Vagina (tissue), 2 donors: ENCODE measurements at regions not wholly inside any gene's neighbourhood (a gene's known extent, or its start where the extent isn't known, plus 50 kb on each side); places are given as distances from the start of the nearest gene placed in this dataset.

ENCODE experiments used
- CTCF ChIP-seq, 3 experiments: fragments of 450-650 bp in 2 of 3; fragments of 200-600 bp in 1 of 3; sonication (generic) in 1 of 3; IDR thresholded peaks; one replicate each; pipeline ENCODE4 v1.5.1; 2017 to 2019; ENCODE audit warnings: antibody characterized with exemption in 3 of 3, mild to moderate bottlenecking in 2 of 3, moderate library complexity in 2 of 3
- POLR2AphosphoS5 ChIP-seq, 2 donors: sonication (generic); formaldehyde crosslinking; IDR thresholded peaks; one replicate each; pipeline ENCODE4 v1.9.0; 2017; ENCODE audit warnings: antibody characterized with exemption in 2 of 2, mild to moderate bottlenecking in 2 of 2, low read depth in 1 of 2; ENCODE audit not compliant: insufficient read depth in 1 of 2

- TF ChIP-seq POLR2AphosphoS5 (IDR thresholded peaks at IDR 0.05; ENCODE audit: insufficient read depth in 1 of 2, low read depth in 1 of 2) (no peak), CTCF (IDR thresholded peaks at IDR 0.05) (no peak)
Observed at GRCh38 chr14:55964091-55964490, 154.1 kb upstream of the PELI2 start.
